ENCODE measurements at regions not wholly inside any gene's neighbourhood (a gene's known extent, or its start where the extent isn't known, plus 50 kb on each side); places are given as distances from the start of the nearest gene placed in this dataset.

DNA sequence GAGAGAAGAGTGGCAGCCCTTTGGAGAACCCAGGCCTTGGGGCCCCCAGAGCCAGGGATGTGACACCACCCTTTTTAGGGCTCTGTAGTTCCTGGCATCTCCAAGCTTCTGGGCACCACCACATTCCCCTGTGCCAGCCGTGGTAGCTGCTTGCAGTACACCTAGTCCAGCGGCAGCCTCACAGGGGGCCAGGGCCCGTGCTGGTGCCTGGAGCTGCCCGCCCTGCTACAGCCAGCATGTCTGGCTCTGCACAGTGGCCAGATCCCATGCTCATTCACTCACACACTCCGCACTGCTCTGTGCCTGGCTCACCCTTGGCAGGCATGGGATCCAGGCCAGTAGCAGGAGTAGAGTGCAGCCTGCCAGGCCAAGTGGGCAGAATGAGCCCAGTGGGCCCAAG is 351.6 kb upstream of the TMCO5A start:
- Histone ChIP-seq H3K27me3 (ENCODE audit: insufficient read depth, poor library complexity, severe bottlenecking) (no peaks in the 10 kb centered on the region), H3K27ac (replicated peaks) (no peak overlapping the region), H3K4me3 (replicated peaks; ENCODE audit: insufficient read depth, low read length) (no peak overlapping the region)
- TF ChIP-seq, protein P1, sequence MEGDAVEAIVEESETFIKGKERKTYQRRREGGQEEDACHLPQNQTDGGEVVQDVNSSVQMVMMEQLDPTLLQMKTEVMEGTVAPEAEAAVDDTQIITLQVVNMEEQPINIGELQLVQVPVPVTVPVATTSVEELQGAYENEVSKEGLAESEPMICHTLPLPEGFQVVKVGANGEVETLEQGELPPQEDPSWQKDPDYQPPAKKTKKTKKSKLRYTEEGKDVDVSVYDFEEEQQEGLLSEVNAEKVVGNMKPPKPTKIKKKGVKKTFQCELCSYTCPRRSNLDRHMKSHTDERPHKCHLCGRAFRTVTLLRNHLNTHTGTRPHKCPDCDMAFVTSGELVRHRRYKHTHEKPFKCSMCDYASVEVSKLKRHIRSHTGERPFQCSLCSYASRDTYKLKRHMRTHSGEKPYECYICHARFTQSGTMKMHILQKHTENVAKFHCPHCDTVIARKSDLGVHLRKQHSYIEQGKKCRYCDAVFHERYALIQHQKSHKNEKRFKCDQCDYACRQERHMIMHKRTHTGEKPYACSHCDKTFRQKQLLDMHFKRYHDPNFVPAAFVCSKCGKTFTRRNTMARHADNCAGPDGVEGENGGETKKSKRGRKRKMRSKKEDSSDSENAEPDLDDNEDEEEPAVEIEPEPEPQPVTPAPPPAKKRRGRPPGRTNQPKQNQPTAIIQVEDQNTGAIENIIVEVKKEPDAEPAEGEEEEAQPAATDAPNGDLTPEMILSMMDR (IDR thresholded peaks at IDR 0.05; ENCODE audit: insufficient read depth, low read length): no peak
- TF ChIP-seq POLR2AphosphoS5 (IDR thresholded peaks at IDR 0.05; ENCODE audit: low read depth) (no peak), SPI1 (IDR thresholded peaks at IDR 0.05; ENCODE audit: borderline replicate concordance, low read depth) (no peak), GABPA (IDR thresholded peaks at IDR 0.05; ENCODE audit: low read depth) (no peak)
- TF ChIP-seq, protein P2, sequence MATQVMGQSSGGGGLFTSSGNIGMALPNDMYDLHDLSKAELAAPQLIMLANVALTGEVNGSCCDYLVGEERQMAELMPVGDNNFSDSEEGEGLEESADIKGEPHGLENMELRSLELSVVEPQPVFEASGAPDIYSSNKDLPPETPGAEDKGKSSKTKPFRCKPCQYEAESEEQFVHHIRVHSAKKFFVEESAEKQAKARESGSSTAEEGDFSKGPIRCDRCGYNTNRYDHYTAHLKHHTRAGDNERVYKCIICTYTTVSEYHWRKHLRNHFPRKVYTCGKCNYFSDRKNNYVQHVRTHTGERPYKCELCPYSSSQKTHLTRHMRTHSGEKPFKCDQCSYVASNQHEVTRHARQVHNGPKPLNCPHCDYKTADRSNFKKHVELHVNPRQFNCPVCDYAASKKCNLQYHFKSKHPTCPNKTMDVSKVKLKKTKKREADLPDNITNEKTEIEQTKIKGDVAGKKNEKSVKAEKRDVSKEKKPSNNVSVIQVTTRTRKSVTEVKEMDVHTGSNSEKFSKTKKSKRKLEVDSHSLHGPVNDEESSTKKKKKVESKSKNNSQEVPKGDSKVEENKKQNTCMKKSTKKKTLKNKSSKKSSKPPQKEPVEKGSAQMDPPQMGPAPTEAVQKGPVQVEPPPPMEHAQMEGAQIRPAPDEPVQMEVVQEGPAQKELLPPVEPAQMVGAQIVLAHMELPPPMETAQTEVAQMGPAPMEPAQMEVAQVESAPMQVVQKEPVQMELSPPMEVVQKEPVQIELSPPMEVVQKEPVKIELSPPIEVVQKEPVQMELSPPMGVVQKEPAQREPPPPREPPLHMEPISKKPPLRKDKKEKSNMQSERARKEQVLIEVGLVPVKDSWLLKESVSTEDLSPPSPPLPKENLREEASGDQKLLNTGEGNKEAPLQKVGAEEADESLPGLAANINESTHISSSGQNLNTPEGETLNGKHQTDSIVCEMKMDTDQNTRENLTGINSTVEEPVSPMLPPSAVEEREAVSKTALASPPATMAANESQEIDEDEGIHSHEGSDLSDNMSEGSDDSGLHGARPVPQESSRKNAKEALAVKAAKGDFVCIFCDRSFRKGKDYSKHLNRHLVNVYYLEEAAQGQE (IDR thresholded peaks at IDR 0.05; ENCODE audit: insufficient replicate concordance, low read depth): no peak
- no peak for DNase-seq (ENCODE audit: low read depth in 1 of 2, low spot score in 1 of 2)

DNA sequence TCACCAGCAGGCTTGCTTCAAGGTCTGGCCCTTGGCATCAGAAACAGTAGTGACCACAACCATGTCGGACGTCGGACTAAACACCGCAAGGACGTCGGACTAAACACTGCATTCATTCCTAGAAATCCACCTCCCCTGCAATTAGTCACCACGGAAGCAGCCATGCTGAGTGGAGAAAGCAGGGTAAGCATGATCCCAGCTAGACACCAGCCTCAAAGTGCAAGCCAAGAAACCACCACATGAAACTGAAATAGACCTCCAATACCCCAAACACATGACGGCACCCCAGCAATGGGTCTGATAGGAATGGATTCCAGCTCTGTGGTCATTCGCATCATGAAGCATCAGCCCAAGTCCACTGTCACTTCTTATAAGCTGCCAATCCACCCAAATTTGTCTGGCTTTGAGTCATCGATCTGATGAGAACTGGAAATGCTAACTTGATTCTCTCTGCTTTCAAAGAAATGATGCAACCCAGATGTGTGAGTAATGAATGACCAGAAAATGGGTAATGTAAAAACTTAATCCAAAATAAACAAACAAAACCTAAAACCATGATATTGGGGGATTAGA is 348.3 kb upstream of the TMCO5A start:
- Histone ChIP-seq H3K27ac (replicated peaks) (no peak overlapping the region), H3K27me3 (ENCODE audit: insufficient read depth, poor library complexity, severe bottlenecking) (no peaks in the 10 kb centered on the region), H3K4me3 (replicated peaks; ENCODE audit: insufficient read depth, low read length) (no peak overlapping the region)
- TF ChIP-seq, protein P1 (IDR thresholded peaks at IDR 0.05; ENCODE audit: insufficient read depth, low read length): no peak
- no peak for TF ChIP-seq POLR2AphosphoS5 (IDR thresholded peaks at IDR 0.05; ENCODE audit: low read depth)
- TF ChIP-seq SPI1 (IDR thresholded peaks at IDR 0.05; ENCODE audit: borderline replicate concordance, low read depth): no peak
- no peak for TF ChIP-seq GABPA (IDR thresholded peaks at IDR 0.05; ENCODE audit: low read depth)
- TF ChIP-seq, protein P2 (IDR thresholded peaks at IDR 0.05; ENCODE audit: insufficient replicate concordance, low read depth): no peak
- DNase-seq (ENCODE audit: low read depth in 1 of 2, low spot score in 1 of 2): no peak

DNA sequence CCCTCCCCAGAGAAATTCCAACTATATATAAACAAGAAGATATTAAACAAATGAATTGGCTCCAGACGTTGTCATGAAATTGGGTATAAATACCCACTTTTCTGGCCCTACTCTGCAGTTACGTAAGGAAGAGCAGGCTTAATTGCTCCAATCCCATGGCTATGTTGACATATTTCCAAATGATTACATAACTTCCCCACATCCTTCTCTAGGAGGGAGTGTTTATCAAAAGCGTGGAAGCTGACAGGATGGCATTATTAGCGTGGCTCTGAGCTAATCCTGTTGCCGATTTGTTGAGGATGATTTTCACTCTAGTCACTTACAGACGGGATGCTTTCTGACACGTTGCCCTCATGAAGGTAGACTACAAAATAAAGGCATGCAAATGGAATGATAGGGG is 347.5 kb upstream of the TMCO5A start:
- Histone ChIP-seq H3K27me3 (ENCODE audit: insufficient read depth, poor library complexity, severe bottlenecking) (no peaks in the 10 kb centered on the region), H3K4me3 (replicated peaks; ENCODE audit: insufficient read depth, low read length) (no peak overlapping the region), H3K27ac (replicated peaks) (no peak overlapping the region)
- no peak for DNase-seq (ENCODE audit: low read depth in 1 of 2, low spot score in 1 of 2)
- TF ChIP-seq SPI1 (IDR thresholded peaks at IDR 0.05; ENCODE audit: borderline replicate concordance, low read depth): no peak
- TF ChIP-seq, protein P1 (IDR thresholded peaks at IDR 0.05; ENCODE audit: insufficient read depth, low read length): no peak
- TF ChIP-seq GABPA (IDR thresholded peaks at IDR 0.05; ENCODE audit: low read depth): no peak
- TF ChIP-seq, protein P2 (IDR thresholded peaks at IDR 0.05; ENCODE audit: insufficient replicate concordance, low read depth): no peak
- no peak for TF ChIP-seq POLR2AphosphoS5 (IDR thresholded peaks at IDR 0.05; ENCODE audit: low read depth)

Measured in HL-60 (cell line).